Endodermal cell (in vitro differentiated cells): ENCODE measurements at regions not wholly inside any gene's neighbourhood (a gene's known extent, or its start where the extent isn't known, plus 50 kb on each side); places are given as distances from the start of the nearest gene placed in this dataset.
A peak's percentile ranks its signal among the peaks of the same experiment; 100 is the strongest.

ENCODE experiments used
- DNase-seq: peaks from one replicate; pipeline ENCODE4 v3.0.0-alpha.2; 2017
- H3K27ac ChIP-seq: 2 replicates; pipeline ENCODE4 v1.5.1; 2013; ENCODE audit warnings: mild to moderate bottlenecking, low read depth, low read length, moderate library complexity
- H3K27me3 ChIP-seq: 2 replicates; pipeline ENCODE4 v1.6.1; 2013; ENCODE audit warnings: mild to moderate bottlenecking, low read length, moderate library complexity; ENCODE audit not compliant: insufficient read depth, control insufficient read depth, poor library complexity, severe bottlenecking
- H3K36me3 ChIP-seq: 2 replicates; pipeline ENCODE4 v1.7.0; 2013; ENCODE audit warnings: mild to moderate bottlenecking, low read length, moderate library complexity; ENCODE audit not compliant: control insufficient read depth, insufficient read depth
- H3K4me1 ChIP-seq: one replicate; pipeline ENCODE4 v1.7.0; 2013; ENCODE audit warnings: low read length; ENCODE audit not compliant: control insufficient read depth, insufficient read depth
- H3K4me3 ChIP-seq: 2 replicates; pipeline ENCODE4 v1.5.1; 2013; ENCODE audit warnings: mild to moderate bottlenecking, low read length, moderate library complexity
- H3K9ac ChIP-seq: 2 replicates; pipeline ENCODE4 v1.6.1; 2013; ENCODE audit warnings: mild to moderate bottlenecking, low read length, moderate library complexity; ENCODE audit not compliant: poor library complexity, severe bottlenecking; ENCODE audit errors: extremely low read depth
- H3K9me3 ChIP-seq: 2 replicates; pipeline ENCODE4 v1.6.1; 2013; ENCODE audit warnings: mild to moderate bottlenecking, low read length, moderate library complexity; ENCODE audit not compliant: control insufficient read depth
- H3K27ac Mint-ChIP-seq: 2 replicates; pipeline ENCODE4 v1.8.0; 2020; ENCODE audit warnings: mixed read lengths
- H3K27me3 Mint-ChIP-seq: 2 replicates; pipeline ENCODE4 v1.8.0; 2021; ENCODE audit warnings: mild to moderate bottlenecking, mixed read lengths; ENCODE audit not compliant: insufficient read depth
- H3K36me3 Mint-ChIP-seq: 2 replicates; pipeline ENCODE4 v1.8.0; 2020; ENCODE audit warnings: low read depth, mixed read lengths
- H3K4me1 Mint-ChIP-seq: 2 replicates; pipeline ENCODE4 v1.8.0; 2020; ENCODE audit warnings: mixed read lengths
- H3K4me3 Mint-ChIP-seq: 2 replicates; pipeline ENCODE4 v1.8.0; 2020; ENCODE audit warnings: mild to moderate bottlenecking, moderate library complexity, mixed read lengths
- H3K9me3 Mint-ChIP-seq: 2 replicates; pipeline ENCODE4 v1.8.0; 2020; ENCODE audit warnings: mild to moderate bottlenecking, mixed read lengths
- CTCF ChIP-seq: fragments of 200-600 bp; sonication (generic); conservative IDR thresholded peaks from 2 replicates; pipeline ENCODE4 v1.5.0; 2021; ENCODE audit warnings: antibody characterized with exemption, mild to moderate bottlenecking
- WGBS, 2 experiments: methylation state at CpG; one replicate each; pipeline versions ENCODE4 v1.1.5 to v1.1.7; 2013; ENCODE audit warnings: missing lambda C conversion rate in 2 of 2, mixed read lengths in 1 of 2; ENCODE audit not compliant: insufficient coverage in 1 of 2, insufficient read length in 1 of 2; 5-methylcytosine and 5-hydroxymethylcytosine counted together

- Mint-ChIP-seq H3K4me3 (no peak overlapping the region), H3K9me3 (no peaks in the 10 kb centered on the region), H3K4me1 (peaks cover 13% of the 10 kb centered on the region), H3K27me3 (peaks cover 3% of the 10 kb centered on the region), H3K27ac (no peak overlapping the region), H3K36me3 (no peaks in the 10 kb centered on the region)
- no peak for TF ChIP-seq CTCF
- Histone ChIP-seq H3K9me3 (no peaks in the 10 kb centered on the region), H3K9ac (no peak overlapping the region), H3K27me3 (no peaks in the 10 kb centered on the region), H3K4me3 (no peak overlapping the region), H3K4me1 (no peaks in the 10 kb centered on the region), H3K27ac (no peak overlapping the region), H3K36me3 (no peaks in the 10 kb centered on the region)
- 94% methylated on average over 8 to 11 of the region's 11 CpGs for WGBS, 2 experiments
- no peak for DNase-seq
Observed at GRCh38 chr15:68502398-68502901, 70.5 kb upstream of the ITGA11 start.

- no peak overlapping the region for H3K27ac ChIP-seq
- peaks cover 6% of the 10 kb centered on the region for H3K4me1 Mint-ChIP-seq
- 93 to 95% methylated on average over 3 to 7 of the region's 7 CpGs for WGBS, 2 experiments
- H3K4me3 Mint-ChIP-seq, result no peak overlapping the region
- no peaks in the 10 kb centered on the region for H3K9me3 ChIP-seq
- H3K9me3 Mint-ChIP-seq, result no peaks in the 10 kb centered on the region
- no peak overlapping the region for H3K9ac ChIP-seq
- H3K27ac Mint-ChIP-seq, result no peak overlapping the region
- no peak overlapping the region for H3K4me3 ChIP-seq
- H3K36me3 Mint-ChIP-seq, result no peaks in the 10 kb centered on the region
- TF ChIP-seq CTCF, result no peak
- peaks cover 3% of the 10 kb centered on the region for H3K27me3 Mint-ChIP-seq
- no peaks in the 10 kb centered on the region for H3K27me3 ChIP-seq
- no peak for DNase-seq
- H3K4me1 ChIP-seq, result no peaks in the 10 kb centered on the region
- H3K36me3 ChIP-seq, result no peaks in the 10 kb centered on the region
Observed at GRCh38 chr15:68503213-68503612, 71.2 kb upstream of the ITGA11 start.

- no peaks in the 10 kb centered on the region for H3K27me3 ChIP-seq
- no peak overlapping the region for H3K9ac ChIP-seq
- H3K27ac Mint-ChIP-seq, result peak overlapping the region; percentile 12
- 85 to 88% methylated on average over 10 to 11 of the region's 11 CpGs for WGBS, 2 experiments
- TF ChIP-seq CTCF, result no peak
- H3K9me3 Mint-ChIP-seq, result no peaks in the 10 kb centered on the region
- H3K4me1 ChIP-seq, result no peaks in the 10 kb centered on the region
- no peaks in the 10 kb centered on the region for H3K36me3 Mint-ChIP-seq
- no peak overlapping the region for H3K4me3 ChIP-seq
- peaks cover 6% of the 10 kb centered on the region for H3K4me1 Mint-ChIP-seq
- no peak overlapping the region for H3K4me3 Mint-ChIP-seq
- H3K27ac ChIP-seq, result no peak overlapping the region
- H3K9me3 ChIP-seq, result no peaks in the 10 kb centered on the region
- no peaks in the 10 kb centered on the region for H3K36me3 ChIP-seq
- peak; percentile 53 for DNase-seq
- H3K27me3 Mint-ChIP-seq, result peaks cover 3% of the 10 kb centered on the region
Observed at GRCh38 chr15:68503791-68504680, 72.1 kb upstream of the ITGA11 start.
